HG03159 (cell line): ENCODE measurements at regions not wholly inside any gene's neighbourhood (a gene's known extent, or its start where the extent isn't known, plus 50 kb on each side); places are given as distances from the start of the nearest gene placed in this dataset.

Experiments used
- ATAC-seq: cut with Tn5 transposase; IDR thresholded peaks from one replicate; pipeline ENCODE4 v1.9.1; 2021; ENCODE audit warnings: mild to moderate bottlenecking, moderate library complexity; ENCODE audit not compliant: unreplicated experiment

GRCh38 chr15:96882121-96882772 is 551.7 kb downstream of the NR2F2 start:
- no peak for ATAC-seq

GRCh38 chr15:96887730-96888129 is 557.2 kb downstream of the NR2F2 start:
- ATAC-seq: no peak

- ATAC-seq: no peak
These were observed 558.3 kb downstream of the NR2F2 start for GRCh38 chr15:96888764-96889163.

DNA sequence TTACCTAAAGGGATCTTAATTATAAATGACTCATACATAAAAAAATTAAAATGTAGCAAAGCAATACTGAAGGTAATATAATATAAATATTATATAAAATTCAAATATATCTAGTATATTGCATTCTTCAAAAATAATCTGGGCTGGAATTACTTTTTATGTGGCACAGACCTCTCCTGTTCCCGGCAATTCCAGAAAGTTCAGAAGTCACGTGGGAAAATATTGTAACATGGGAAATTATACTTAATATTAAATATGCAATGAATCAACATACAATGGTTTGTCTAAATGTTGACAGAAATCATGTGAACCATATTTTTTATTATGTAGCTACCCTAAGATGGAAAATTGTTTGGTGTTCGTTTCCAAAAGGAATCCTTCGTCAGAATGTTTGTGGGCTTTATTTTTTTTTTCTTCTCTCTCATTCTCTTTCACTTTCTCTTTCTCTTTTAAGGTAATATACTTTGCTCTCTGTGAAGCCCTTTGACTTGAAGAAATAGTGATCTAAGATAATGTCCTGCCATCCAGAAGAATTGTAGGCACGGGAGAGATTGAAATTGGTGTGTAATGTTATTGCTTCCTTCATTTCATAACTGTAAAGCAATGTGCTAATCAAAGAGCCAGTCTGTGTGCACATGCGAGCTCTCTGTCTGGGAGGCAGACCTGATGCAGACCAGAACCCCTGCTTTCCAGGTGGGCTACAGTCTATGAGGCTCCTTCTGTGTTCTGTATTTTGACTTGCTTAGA is 559.4 kb downstream of the NR2F2 start:
- ATAC-seq: no peak

GRCh38 chr15:96891046-96891445 is 560.5 kb downstream of the NR2F2 start:
- ATAC-seq: no peak

GRCh38 chr15:96893159-96893906 is 562.8 kb downstream of the NR2F2 start:
- no peak for ATAC-seq

- ATAC-seq: no peak
These were observed 564.2 kb downstream of the NR2F2 start for GRCh38 chr15:96894659-96895058.

GRCh38 chr15:96896766-96897165 is 566.3 kb downstream of the NR2F2 start:
- ATAC-seq: no peak

GRCh38 chr15:96914081-96914480 is 583.6 kb downstream of the NR2F2 start:
- ATAC-seq: no peak

DNA sequence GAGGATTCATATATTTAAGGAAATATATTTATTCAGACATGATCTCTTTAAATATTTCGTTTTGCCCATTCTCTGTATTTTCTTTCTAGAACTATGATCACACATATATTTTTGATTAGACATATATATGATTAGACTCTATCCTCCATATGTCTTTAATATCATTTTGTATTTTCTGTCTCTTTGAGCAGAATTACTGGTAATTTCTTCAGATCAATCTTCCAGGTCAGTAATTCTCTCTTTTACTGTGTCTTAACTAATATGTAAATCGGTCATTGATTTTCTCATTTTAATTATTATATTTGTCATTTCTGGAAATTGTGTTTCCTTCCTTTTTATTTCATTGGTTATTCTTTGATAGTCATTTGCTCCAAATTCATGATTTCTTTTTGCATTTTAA is 586.2 kb downstream of the NR2F2 start:
- no peak for ATAC-seq

DNA sequence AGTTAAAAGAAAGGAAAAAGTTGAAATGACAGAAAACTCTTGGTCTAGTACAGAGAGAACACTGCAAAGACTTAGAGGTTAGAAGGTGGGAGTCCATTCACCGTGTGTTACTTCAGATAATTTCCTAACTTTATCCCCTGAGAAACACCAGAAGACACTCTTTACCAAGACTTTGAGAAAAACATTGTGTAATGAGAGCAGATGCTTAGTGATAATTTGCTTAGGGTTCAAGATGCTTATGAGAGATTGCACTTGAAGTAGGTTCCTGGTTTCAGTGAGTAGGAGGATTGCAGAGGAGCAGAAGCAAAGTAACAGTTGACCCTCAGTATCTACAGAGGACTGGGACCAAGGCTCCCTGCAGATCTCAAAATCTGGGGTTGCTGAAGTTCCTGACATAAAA is 594.1 kb downstream of the NR2F2 start:
- ATAC-seq: no peak

DNA sequence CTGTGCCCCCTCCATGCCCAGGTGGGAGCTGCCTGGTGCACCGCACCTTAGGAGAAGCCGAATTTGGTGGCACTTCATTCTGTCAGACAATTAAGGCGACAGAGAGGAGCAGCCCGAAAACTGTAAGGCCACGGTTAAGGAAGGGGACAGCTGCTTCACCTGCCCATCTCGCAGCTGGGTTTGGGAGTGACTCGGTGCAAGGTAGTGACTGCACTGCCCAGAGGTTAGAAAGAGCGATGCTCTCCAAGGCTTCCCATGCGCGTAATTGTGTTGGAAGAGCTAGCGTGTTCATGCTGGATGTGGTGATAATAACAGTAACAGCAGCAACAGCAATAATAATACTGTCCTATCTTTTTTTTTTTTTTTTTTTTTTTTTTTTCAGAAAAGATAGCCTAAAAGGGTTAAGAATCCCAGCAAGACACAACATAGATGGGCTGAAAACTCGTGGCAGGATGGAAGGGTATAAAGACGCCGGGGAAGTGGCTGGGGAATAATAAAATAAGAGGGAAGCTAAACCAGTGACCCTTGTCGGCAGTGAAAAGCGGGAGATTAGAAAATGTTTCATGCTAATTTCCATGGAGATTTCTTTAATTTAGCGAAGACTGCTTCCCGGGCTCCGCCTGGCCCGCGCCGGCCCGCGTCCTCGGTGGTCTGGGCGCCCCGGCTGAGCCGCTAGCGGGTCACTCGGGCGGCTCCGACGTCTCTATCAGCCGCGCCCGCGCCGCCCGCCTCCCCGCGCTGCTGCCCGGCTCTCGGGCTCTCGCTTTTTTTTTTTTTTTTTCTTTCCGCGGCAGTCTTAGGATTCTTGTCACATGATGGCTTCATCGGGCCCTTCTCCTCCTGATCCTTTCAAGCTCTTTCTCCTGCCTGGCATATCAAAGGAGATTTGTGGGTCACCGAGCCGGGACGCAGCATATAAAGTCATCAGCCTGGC is 617.1 kb downstream of the NR2F2 start:
- no peak for ATAC-seq

DNA sequence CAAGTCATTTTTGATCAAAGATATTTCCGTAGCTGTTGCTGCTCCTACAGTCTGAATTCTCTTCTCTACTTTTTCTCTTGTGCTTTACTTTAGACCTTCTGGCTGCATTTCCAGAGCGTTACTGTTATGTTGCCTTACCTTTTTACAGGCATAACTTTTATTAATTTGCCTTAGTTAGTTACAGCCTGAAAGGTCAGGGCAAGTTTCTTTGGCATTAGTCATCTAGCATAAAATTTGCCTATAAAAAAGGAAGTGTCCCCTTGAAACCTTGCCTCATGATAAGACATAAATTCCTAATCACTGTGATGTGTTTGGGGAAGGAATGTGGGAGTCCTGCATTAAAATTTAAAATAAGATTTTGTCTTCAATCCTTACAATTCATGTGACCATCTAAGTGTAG is 618.5 kb downstream of the NR2F2 start:
- ATAC-seq: no peak

- ATAC-seq: no peak
These were observed 628.2 kb downstream of the NR2F2 start for GRCh38 chr15:96958721-96959120.

- no peak for ATAC-seq
These were observed 629.0 kb downstream of the NR2F2 start for GRCh38 chr15:96959501-96959900.

DNA sequence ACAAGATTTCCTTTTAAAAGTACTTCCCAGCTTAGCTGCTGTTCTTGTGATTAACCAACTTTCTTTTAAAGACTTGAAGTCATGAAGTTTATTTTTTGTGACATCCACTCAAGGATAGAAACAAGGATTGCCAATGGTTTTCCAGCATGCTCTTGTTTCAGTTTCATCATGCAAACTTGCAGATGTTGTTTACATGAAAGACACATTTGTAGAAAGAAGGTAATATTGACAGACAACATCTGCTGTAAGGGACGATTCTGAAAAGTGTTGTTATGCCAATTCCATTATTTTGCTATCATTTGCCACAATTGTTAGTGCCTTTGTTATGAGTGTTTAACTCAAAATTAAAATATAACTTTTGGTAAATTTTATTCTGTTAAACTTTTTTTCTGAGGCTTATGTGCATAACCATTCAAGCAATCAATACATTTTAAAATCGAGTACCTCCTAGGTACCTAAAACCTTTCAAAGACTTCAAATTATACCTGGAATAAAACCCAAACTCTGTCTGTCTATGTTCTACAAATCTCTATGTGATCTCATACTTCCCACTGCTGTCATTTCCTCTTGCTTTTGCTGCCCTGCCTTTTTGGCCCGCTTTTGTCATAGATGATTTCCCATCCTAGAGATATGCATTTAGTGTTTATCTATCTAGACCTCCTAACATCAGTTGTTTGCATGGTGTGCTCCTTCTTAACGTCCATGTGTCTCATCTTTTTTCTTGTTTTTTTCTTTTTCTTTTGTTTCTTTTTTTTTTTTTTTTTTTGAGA is 630.4 kb downstream of the NR2F2 start:
- ATAC-seq: no peak

DNA sequence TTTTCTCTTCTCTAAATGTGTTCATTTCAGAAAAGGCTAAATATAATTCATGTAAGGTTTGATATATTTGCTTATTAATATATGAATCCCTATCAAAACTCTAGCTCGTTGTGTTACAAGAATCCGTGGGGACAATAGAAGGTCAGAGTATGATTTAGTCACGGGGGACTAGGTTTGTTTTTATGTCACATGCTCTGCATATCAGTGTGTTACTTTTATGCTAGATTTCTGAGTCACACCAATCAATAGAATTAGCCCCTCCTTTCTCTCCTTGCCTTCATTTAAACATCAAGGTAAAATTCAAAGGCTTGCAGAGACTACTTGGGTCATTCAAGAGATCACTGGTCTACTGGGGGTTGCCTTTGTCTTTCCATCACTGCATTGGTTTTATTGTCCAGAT is 636.1 kb downstream of the NR2F2 start:
- no peak for ATAC-seq

GRCh38 chr15:96969732-96970710 is 639.5 kb downstream of the NR2F2 start:
- no peak for ATAC-seq

GRCh38 chr15:96972201-96972600 is 641.7 kb downstream of the NR2F2 start:
- ATAC-seq: no peak
